ENCODE measurements at regions not wholly inside any gene's neighbourhood (a gene's known extent, or its start where the extent isn't known, plus 50 kb on each side); places are given as distances from the start of the nearest gene placed in this dataset.
"Not testable (repeated sequence)": the region's sequence is repeated elsewhere in the genome, so short reads cannot be mapped to it uniquely, and the experiment has no call there.

DNA sequence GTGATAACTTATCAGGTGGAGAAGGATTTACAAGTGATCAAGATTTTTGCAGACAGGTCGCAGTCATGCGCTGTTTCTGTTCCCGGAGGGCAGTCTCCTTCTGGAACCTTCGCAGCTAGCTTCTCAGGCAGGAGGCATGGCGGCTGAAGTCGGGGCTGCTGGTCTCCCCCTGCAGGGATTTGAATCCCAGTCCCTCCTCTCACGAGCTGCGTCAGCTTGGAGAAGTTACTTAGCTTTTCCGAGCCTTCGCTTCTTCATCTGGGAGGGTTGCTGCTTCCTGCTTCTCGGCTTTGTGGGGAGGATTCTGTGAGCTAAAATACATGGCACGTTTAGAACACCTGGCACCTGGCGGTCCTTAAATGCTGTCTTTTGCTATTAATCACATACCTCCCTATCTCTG lies 287.8 kb upstream of the FOXF1 start:
- DNase-seq (ENCODE audit: extremely low read depth in 1 of 2, low read depth in 1 of 2) = no peak

- DNase-seq (ENCODE audit: extremely low read depth in 1 of 2, low read depth in 1 of 2) = no peak
These were observed 287.3 kb upstream of the FOXF1 start for GRCh38 chr16:86222965-86223551.

GRCh38 chr16:86224126-86224525 lies 286.2 kb upstream of the FOXF1 start:
- no peak for DNase-seq (ENCODE audit: extremely low read depth in 1 of 2, low read depth in 1 of 2)

- DNase-seq (ENCODE audit: extremely low read depth in 1 of 2, low read depth in 1 of 2) = no peak
These were observed 285.7 kb upstream of the FOXF1 start for GRCh38 chr16:86224629-86225028.

GRCh38 chr16:86225905-86226371 lies 284.4 kb upstream of the FOXF1 start:
- no peak for DNase-seq (ENCODE audit: extremely low read depth in 1 of 2, low read depth in 1 of 2)

GRCh38 chr16:86227041-86227440 lies 283.3 kb upstream of the FOXF1 start:
- DNase-seq (ENCODE audit: extremely low read depth in 1 of 2, low read depth in 1 of 2) = no peak

- DNase-seq (ENCODE audit: extremely low read depth in 1 of 2, low read depth in 1 of 2) = no peak
These were observed 282.5 kb upstream of the FOXF1 start for GRCh38 chr16:86227801-86228200.

DNA sequence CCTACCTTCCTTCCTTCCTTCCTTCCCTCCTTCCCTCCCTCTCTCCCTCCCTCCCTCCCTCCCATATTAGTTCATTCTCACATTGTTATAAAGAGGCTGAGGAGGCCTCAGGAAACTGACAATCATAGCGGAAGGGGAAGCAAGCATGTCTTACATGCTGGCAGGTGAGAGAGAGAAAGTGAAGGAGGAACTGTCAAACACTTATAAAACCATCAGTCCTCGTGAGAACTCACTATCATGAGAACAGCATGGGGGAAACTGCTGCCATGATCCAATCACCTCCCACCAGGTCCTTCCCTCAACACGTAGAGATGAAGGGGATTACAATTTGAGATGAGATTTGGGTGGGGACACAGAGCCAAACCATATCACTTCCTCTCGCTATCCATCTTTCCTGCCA lies 281.6 kb upstream of the FOXF1 start:
- no peak for DNase-seq (ENCODE audit: extremely low read depth in 1 of 2, low read depth in 1 of 2)

DNA sequence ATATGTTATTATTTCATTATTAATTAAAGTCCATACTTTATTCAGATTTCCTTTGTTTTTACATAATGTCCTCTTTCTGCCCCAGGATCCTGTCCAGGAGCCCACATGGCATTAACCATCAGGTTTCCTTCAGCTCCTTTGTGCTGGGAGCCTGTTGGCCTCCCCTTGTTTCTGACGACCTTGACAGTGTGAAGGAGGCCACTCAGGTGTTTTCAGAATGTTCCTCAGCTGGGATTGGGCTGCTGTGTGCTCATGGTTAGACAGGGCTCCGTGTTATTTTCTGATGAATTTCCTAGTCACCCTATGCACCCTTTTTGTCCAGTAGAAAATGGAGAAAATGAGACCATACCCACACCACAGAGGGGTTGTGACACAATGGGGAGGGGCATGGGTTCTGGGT lies 281.0 kb upstream of the FOXF1 start:
- no peak for DNase-seq (ENCODE audit: extremely low read depth in 1 of 2, low read depth in 1 of 2)

DNA sequence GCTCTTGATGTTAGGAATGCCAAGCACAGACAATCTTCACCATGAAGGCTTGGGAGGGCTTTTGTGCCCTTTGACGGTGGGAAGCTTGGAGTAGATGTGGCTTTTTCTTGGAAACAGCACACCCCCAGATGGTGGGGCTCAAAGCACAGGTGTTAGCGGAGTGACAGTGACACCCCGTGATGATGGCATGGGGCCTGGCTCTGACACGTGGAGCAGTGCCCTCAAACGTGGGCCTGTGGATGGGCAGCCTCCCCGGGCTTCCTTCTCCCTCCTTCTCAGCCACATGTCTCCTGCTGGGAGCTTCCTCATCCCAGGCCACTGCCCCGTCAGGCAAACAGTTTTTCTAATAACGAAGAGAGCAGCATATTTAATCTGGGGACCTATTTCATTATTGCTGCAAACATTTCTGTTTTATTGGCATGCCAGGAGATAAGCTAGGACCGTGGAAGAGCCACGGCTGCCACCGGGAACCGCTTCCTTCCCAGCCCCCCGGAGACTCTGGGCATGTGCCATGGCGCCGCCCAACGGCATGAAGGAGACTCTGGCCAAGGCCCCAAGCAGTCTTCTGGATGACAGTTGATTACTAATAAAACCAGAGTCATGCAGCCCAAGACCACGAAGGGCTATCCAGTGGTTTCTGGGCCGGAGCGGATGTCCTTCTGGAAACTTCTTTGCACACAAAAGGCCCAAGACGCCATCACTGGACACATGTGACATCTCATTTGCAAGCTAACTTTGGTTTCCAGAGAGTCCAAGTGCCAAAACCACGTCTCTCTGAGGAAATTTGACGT lies 280.3 kb upstream of the FOXF1 start:
- no peak for DNase-seq (ENCODE audit: extremely low read depth in 1 of 2, low read depth in 1 of 2)

- no peak for DNase-seq (ENCODE audit: extremely low read depth in 1 of 2, low read depth in 1 of 2)
These were observed 278.9 kb upstream of the FOXF1 start for GRCh38 chr16:86231321-86231995.

- DNase-seq (ENCODE audit: extremely low read depth in 1 of 2, low read depth in 1 of 2) = no peak
These were observed 278.4 kb upstream of the FOXF1 start for GRCh38 chr16:86231996-86232350.

- no peak for DNase-seq (ENCODE audit: extremely low read depth in 1 of 2, low read depth in 1 of 2)
These were observed 277.8 kb upstream of the FOXF1 start for GRCh38 chr16:86232496-86232895.

- not testable (repeated sequence) for DNase-seq (ENCODE audit: extremely low read depth in 1 of 2, low read depth in 1 of 2)
These were observed 276.8 kb upstream of the FOXF1 start for GRCh38 chr16:86233506-86233905.

- DNase-seq (ENCODE audit: extremely low read depth in 1 of 2, low read depth in 1 of 2) = no peak
These were observed 270.9 kb upstream of the FOXF1 start for GRCh38 chr16:86239381-86239780.

DNA sequence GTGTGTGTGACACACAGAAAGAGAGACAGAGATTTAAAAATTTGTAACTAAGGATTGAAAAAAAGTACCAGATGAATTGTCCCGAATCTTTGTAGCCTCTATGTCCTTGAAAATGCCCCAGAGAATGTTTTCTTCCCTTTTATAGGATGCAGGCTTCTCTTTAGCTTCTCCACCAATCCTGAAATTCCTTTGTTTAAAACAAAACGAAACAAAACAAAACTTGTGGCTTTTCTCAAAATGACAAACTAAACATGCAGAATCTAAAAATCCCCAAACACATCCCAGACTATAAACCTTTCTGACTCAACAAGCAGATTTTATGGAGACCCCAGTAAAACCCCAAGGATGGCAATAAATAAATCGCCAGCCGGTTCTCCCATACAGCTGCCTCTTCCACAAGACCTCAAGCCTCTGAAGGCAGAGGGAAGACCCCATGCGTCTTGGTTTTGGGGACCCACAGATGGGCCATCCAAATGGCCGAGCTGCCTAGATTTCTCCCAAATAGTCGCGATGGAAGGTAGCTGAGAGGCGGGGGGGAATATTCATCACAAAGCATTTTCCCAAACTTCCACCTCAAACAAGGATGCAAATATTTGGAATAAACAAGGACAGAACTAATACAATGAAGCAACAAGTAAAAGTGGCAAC lies 269.5 kb upstream of the FOXF1 start:
- no peak for DNase-seq (ENCODE audit: extremely low read depth in 1 of 2, low read depth in 1 of 2)

GRCh38 chr16:86241681-86242080 lies 268.6 kb upstream of the FOXF1 start:
- no peak for DNase-seq (ENCODE audit: extremely low read depth in 1 of 2, low read depth in 1 of 2)

- no peak for DNase-seq (ENCODE audit: extremely low read depth in 1 of 2, low read depth in 1 of 2)
These were observed 267.8 kb upstream of the FOXF1 start for GRCh38 chr16:86242244-86243122.

DNA sequence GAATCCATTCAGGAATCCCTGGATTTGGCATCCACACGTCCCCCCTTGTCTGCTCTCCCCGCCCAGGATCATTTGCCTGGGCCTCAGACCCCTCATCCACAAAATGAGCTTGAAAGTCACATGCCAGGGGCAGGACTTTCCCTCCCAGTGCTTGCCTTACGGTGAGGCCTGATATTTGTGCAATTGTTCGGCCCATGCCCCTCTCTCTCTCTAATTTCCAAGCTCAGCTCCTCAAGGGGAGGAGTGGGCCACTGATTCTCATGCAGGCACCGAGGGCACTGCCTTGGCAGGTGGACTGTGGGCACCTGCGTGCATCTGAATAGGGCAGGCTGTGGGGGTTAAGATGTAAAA lies 267.2 kb upstream of the FOXF1 start:
- no peak for DNase-seq (ENCODE audit: extremely low read depth in 1 of 2, low read depth in 1 of 2)

DNA sequence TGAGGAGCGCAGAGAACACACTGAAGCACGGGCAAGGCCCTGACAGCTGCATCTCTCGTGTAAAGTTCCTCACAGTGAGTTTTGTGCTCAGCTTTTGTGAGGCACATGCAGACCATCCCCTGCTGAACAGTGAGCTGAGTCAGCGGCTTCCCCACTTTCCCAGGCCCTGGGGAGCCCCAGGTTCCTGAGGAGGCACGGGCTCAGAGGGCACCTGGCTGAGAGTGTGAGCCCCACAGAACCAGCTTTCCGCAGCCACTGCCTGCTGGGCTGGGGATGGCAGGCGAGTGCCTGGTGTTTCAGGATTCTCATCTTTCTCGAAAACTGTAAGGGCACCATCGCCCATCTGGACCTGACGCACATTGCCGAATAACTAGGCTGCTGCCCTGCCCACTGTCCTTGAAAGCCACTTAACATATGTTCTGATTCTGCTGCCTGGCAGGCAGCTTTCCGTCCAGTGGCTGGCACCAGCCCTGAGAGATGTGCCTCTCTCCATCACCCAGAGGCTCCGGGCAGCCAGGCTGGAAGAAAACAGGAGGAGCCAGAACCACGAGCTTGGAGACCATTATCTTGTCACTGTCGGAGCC lies 266.7 kb upstream of the FOXF1 start:
- DNase-seq (ENCODE audit: extremely low read depth in 1 of 2, low read depth in 1 of 2) = no peak
